ENCODE measurements at regions not wholly inside any gene's neighbourhood (a gene's known extent, or its start where the extent isn't known, plus 50 kb on each side); places are given as distances from the start of the nearest gene placed in this dataset.

- ATAC-seq (no peak), DNase-seq (no peak)
- Histone ChIP-seq H3K4me1 (no peaks in the 10 kb centered on the region), H3K27me3 (ENCODE audit: insufficient read depth in 3 of 3, low read length in 2 of 3) (no peaks in the 10 kb centered on the region), H3K36me3 (ENCODE audit: insufficient read depth in 1 of 2, low read depth in 1 of 2) (no peaks in the 10 kb centered on the region), H3K27ac (no peak overlapping the region), H3K9me3 (no peaks in the 10 kb centered on the region), H3K4me3 (no peak overlapping the region)
- intact Hi-C loops (cut with DNase I): no loop called here
- TF ChIP-seq CTCF (IDR thresholded peaks at IDR 0.05): no peak
- WGBS, 3 donors: 29 to 50% (median 38%) methylated on average over 13 of the region's 13 CpGs
Measured at GRCh38 chr4:187849556-187850225, 145.9 kb upstream of the ZFP42 start.

- H3K4me3 ChIP-seq: no peak overlapping the region
- no peaks in the 10 kb centered on the region for H3K4me1 ChIP-seq
- no peaks in the 10 kb centered on the region for H3K9me3 ChIP-seq
- H3K27ac ChIP-seq: no peak overlapping the region
- H3K36me3 ChIP-seq (ENCODE audit: insufficient read depth in 1 of 2, low read depth in 1 of 2): no peaks in the 10 kb centered on the region
- WGBS, 3 donors: 64 to 80% (median 67%) methylated on average over 4 of the region's 4 CpGs
- DNase-seq (no peak), ATAC-seq (no peak)
- no peak for TF ChIP-seq CTCF (IDR thresholded peaks at IDR 0.05)
- no peaks in the 10 kb centered on the region for H3K27me3 ChIP-seq (ENCODE audit: insufficient read depth in 3 of 3, low read length in 2 of 3)
- intact Hi-C loops (cut with DNase I): no loop called here
Measured at GRCh38 chr4:187865914-187866313, 129.7 kb upstream of the ZFP42 start.

GRCh38 chr4:187883049-187883448, 112.5 kb upstream of the ZFP42 start:
- ATAC-seq: no peak
- no peak for DNase-seq
- 62 to 76% (median 63%) methylated on average over 2 of the region's 2 CpGs for WGBS, 3 donors
- no peak for TF ChIP-seq CTCF (IDR thresholded peaks at IDR 0.05)
- H3K4me3 ChIP-seq: no peak overlapping the region
- H3K4me1 ChIP-seq: no peaks in the 10 kb centered on the region
- H3K27me3 ChIP-seq (ENCODE audit: insufficient read depth in 3 of 3, low read length in 2 of 3): no peaks in the 10 kb centered on the region
- no peaks in the 10 kb centered on the region for H3K36me3 ChIP-seq (ENCODE audit: insufficient read depth in 1 of 2, low read depth in 1 of 2)
- H3K9me3 ChIP-seq: no peaks in the 10 kb centered on the region
- no peak overlapping the region for H3K27ac ChIP-seq
- intact Hi-C loops (cut with DNase I): no loop called here

GRCh38 chr4:187883836-187884475, 111.6 kb upstream of the ZFP42 start:
- 78 to 80% (median 79%) methylated on average over 8 of the region's 8 CpGs for WGBS, 3 donors
- TF ChIP-seq CTCF (IDR thresholded peaks at IDR 0.05): no peak

More at GRCh38 chr4:187883836-187884475, 111.6 kb upstream of the ZFP42 start:
- ATAC-seq (no peak), DNase-seq (no peak)
- H3K4me3 ChIP-seq: no peak overlapping the region
- no peaks in the 10 kb centered on the region for H3K27me3 ChIP-seq (ENCODE audit: insufficient read depth in 3 of 3, low read length in 2 of 3)
- no peaks in the 10 kb centered on the region for H3K4me1 ChIP-seq
- no peaks in the 10 kb centered on the region for H3K36me3 ChIP-seq (ENCODE audit: insufficient read depth in 1 of 2, low read depth in 1 of 2)
- no peaks in the 10 kb centered on the region for H3K9me3 ChIP-seq
- H3K27ac ChIP-seq: no peak overlapping the region
- intact Hi-C loops (cut with DNase I): no loop called here

All from psoas muscle (tissue), 7 donors.